ENCODE measurements at regions not wholly inside any gene's neighbourhood (a gene's known extent, or its start where the extent isn't known, plus 50 kb on each side); places are given as distances from the start of the nearest gene placed in this dataset.
"Not testable (repeated sequence)": the region's sequence is repeated elsewhere in the genome, so short reads cannot be mapped to it uniquely, and the experiment has no call there.

- no peak for TF ChIP-seq ARNT (IDR thresholded peaks at IDR 0.05)
- TF ChIP-seq, protein P1, sequence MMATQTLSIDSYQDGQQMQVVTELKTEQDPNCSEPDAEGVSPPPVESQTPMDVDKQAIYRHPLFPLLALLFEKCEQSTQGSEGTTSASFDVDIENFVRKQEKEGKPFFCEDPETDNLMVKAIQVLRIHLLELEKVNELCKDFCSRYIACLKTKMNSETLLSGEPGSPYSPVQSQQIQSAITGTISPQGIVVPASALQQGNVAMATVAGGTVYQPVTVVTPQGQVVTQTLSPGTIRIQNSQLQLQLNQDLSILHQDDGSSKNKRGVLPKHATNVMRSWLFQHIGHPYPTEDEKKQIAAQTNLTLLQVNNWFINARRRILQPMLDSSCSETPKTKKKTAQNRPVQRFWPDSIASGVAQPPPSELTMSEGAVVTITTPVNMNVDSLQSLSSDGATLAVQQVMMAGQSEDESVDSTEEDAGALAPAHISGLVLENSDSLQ (IDR thresholded peaks at IDR 0.05), result no peak
- TF ChIP-seq ZNF384 (IDR thresholded peaks at IDR 0.05), result no peak
- no peak for TF ChIP-seq SP1 (IDR thresholded peaks at IDR 0.05)
- no peak for TF ChIP-seq NFRKB (IDR thresholded peaks at IDR 0.05)
- TF ChIP-seq FOXM1 (IDR thresholded peaks at IDR 0.05; ENCODE audit: borderline replicate concordance), result no peak
- no peak for TF ChIP-seq SUZ12 (IDR thresholded peaks at IDR 0.05)
- TF ChIP-seq HDGF (IDR thresholded peaks at IDR 0.05; ENCODE audit: borderline replicate concordance), result no peak
- TF ChIP-seq FOXA1 (IDR thresholded peaks at IDR 0.05), result no peak
- TF ChIP-seq ELF4 (IDR thresholded peaks at IDR 0.05), result no peak
- TF ChIP-seq TARDBP (IDR thresholded peaks at IDR 0.05), result no peak
- TF ChIP-seq L3MBTL2 (conservative IDR thresholded peaks at IDR 0.05), result no peak
- no peak for TF ChIP-seq LEF1 (IDR thresholded peaks at IDR 0.05; ENCODE audit: borderline replicate concordance)
- no peak for TF ChIP-seq FOXK2 (IDR thresholded peaks at IDR 0.05)
- no peak for TF ChIP-seq BHLHE40 (IDR thresholded peaks at IDR 0.05; ENCODE audit: borderline replicate concordance)
- ChIA-PET POLR2A (no interaction called here), CTCF (no interaction called here)
These were observed 190.8 kb upstream of the MYLIP start for GRCh38 chr6:15938107-15938506.

DNA sequence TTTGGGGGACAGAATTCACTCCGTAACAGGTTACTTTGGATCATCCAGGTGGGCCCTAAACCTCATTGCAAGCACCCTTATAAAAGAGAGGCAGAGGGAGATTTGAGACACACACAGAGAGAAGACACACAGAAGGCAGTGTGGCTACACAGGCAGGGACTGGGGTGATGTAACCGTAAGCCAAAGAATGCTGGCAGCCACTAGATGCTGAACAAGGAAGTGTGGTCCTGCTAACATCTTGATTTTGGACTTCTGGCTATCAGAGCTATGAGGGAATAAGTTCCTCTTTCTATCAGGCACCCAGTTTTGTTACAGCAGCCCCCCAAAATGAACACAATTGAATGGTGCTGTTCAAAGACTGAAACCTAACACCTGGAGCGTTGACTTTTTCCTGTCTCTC is 191.3 kb upstream of the MYLIP start:
- TF ChIP-seq TARDBP (IDR thresholded peaks at IDR 0.05) (no peak), ELF4 (IDR thresholded peaks at IDR 0.05) (no peak), FOXK2 (IDR thresholded peaks at IDR 0.05) (no peak), FOXA1 (IDR thresholded peaks at IDR 0.05) (no peak), HDGF (IDR thresholded peaks at IDR 0.05; ENCODE audit: borderline replicate concordance) (no peak), FOXM1 (IDR thresholded peaks at IDR 0.05; ENCODE audit: borderline replicate concordance) (no peak)
- ChIA-PET POLR2A (no interaction called here), CTCF (no interaction called here)
- DNase-seq (ENCODE audit: extremely low spot score), result no peak

More at GRCh38 chr6:15938107-15938506, 190.8 kb upstream of the MYLIP start:
- no peak for DNase-seq (ENCODE audit: extremely low spot score)

DNA sequence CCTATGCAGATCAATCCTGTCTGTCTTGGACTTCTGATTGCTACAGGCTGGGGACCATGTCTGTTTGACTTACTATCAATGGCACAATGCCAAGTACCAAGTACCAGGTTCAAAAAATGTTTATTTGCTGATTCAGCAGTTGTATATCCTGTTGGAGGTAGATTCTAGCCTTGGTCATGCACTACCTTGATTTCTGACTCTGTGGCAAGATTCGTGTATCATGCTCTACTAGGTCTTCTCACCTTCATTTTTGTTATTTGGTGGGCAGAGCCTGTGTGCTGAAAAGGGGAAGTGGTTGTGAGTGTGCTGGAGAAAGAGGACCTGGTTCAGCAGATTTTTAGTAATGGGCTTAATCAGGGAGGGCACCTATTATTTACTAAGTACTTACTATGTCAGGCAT is 192.4 kb upstream of the MYLIP start:
- TF ChIP-seq SP1 (IDR thresholded peaks at IDR 0.05) (no peak), FOXK2 (IDR thresholded peaks at IDR 0.05) (no peak), L3MBTL2 (conservative IDR thresholded peaks at IDR 0.05) (no peak), CTBP1 (IDR thresholded peaks at IDR 0.05; ENCODE audit: borderline replicate concordance) (no peak), ARNT (IDR thresholded peaks at IDR 0.05) (no peak), ZNF384 (IDR thresholded peaks at IDR 0.05) (no peak), FOXM1 (IDR thresholded peaks at IDR 0.05; ENCODE audit: borderline replicate concordance) (no peak), LEF1 (IDR thresholded peaks at IDR 0.05; ENCODE audit: borderline replicate concordance) (no peak), NFRKB (IDR thresholded peaks at IDR 0.05) (no peak), FOXA1 (IDR thresholded peaks at IDR 0.05) (no peak), ELF4 (IDR thresholded peaks at IDR 0.05) (no peak), SUZ12 (IDR thresholded peaks at IDR 0.05) (no peak), BHLHE40 (IDR thresholded peaks at IDR 0.05; ENCODE audit: borderline replicate concordance) (no peak), TARDBP (IDR thresholded peaks at IDR 0.05) (no peak), HDGF (IDR thresholded peaks at IDR 0.05; ENCODE audit: borderline replicate concordance) (no peak)
- TF ChIP-seq, protein P1 (IDR thresholded peaks at IDR 0.05), result no peak
- no peak for DNase-seq (ENCODE audit: extremely low spot score)
- POLR2A ChIA-PET, result interaction anchor here (0.6 kb wide), 1 partner anchor 43 kb away, joined by 3 read pairs; no protein-coding TSS in a partner anchor
- CTCF ChIA-PET, result no interaction called here

GRCh38 chr6:15935661-15936060 is 193.2 kb upstream of the MYLIP start:
- DNase-seq (ENCODE audit: extremely low spot score), result no peak
- no peak for TF ChIP-seq TARDBP (IDR thresholded peaks at IDR 0.05)
- no peak for TF ChIP-seq BHLHE40 (IDR thresholded peaks at IDR 0.05; ENCODE audit: borderline replicate concordance)
- TF ChIP-seq, protein P1 (IDR thresholded peaks at IDR 0.05), result no peak
- no peak for TF ChIP-seq FOXA1 (IDR thresholded peaks at IDR 0.05)
- TF ChIP-seq ZNF384 (IDR thresholded peaks at IDR 0.05), result no peak
- no peak for TF ChIP-seq FOXK2 (IDR thresholded peaks at IDR 0.05)
- POLR2A ChIA-PET, result no interaction called here
- CTCF ChIA-PET, result no interaction called here

DNA sequence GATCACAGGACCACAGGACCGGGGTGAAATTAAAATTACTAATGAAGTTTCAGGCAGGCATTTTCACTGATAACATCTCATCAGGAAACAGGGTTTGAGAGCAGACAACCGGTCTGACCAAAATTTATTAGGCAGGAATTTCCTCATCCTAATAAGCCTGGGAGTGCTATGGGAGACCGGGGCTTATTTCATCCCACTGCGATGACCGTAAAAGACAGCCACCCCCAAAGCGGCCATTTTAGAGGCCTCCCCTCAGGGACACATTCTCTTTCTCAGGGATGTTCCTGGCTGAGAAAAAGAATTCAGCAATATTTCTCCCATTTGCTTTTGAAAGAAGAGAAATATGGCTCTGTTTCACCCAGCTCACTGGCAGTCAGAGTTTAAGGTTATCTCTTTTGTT is 197.2 kb upstream of the MYLIP start:
- POLR2A ChIA-PET; CTCF ChIA-PET; DNase-seq (ENCODE audit: extremely low spot score): not testable (repeated sequence)

GRCh38 chr6:15930207-15930606 is 198.7 kb upstream of the MYLIP start:
- CTCF ChIA-PET, result no interaction called here
- TF ChIP-seq ARNT (IDR thresholded peaks at IDR 0.05), result no peak
- no peak for TF ChIP-seq NFRKB (IDR thresholded peaks at IDR 0.05)

DNA sequence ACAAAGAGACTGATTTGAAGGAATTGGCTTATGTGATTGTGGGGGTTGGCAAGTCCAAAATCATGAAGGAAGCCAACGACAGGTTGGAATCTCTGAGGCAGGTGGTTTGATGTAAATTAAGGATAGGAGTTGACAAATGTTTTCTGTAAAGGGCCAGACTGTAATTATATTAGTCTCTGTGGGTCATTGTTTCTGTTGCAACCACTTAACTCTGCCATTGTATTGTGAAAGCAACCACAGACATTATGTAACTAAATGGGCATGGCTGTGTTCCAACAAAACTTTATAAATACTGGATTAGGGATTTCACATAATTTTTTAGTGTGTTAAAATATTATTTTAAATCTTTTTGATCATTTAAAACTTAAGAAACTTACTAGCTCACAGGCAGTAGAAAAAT is 199.2 kb upstream of the MYLIP start:
- DNase-seq (ENCODE audit: extremely low spot score), result no peak
- TF ChIP-seq TARDBP (IDR thresholded peaks at IDR 0.05) (no peak), BHLHE40 (IDR thresholded peaks at IDR 0.05; ENCODE audit: borderline replicate concordance) (no peak), LEF1 (IDR thresholded peaks at IDR 0.05; ENCODE audit: borderline replicate concordance) (no peak), ELF4 (IDR thresholded peaks at IDR 0.05) (no peak), NFRKB (IDR thresholded peaks at IDR 0.05) (no peak), HDGF (IDR thresholded peaks at IDR 0.05; ENCODE audit: borderline replicate concordance) (no peak)
- ChIA-PET POLR2A (no interaction called here), CTCF (no interaction called here)

More at GRCh38 chr6:15930207-15930606, 198.7 kb upstream of the MYLIP start:
- no peak for DNase-seq (ENCODE audit: extremely low spot score)
- POLR2A ChIA-PET, result no interaction called here

Measured in HEK293T (cell line).